Gastrocnemius medialis (tissue), 4 donors: ENCODE measurements at regions not wholly inside any gene's neighbourhood (a gene's known extent, or its start where the extent isn't known, plus 50 kb on each side); places are given as distances from the start of the nearest gene placed in this dataset.

Source experiments
- ATAC-seq, 2 donors: fragments of 150-250 bp; one replicate each; pipeline ENCODE4 v1.9.1; 2016
- DNase-seq, 2 donors: peaks; one replicate each; pipeline ENCODE4 v3.0.0-alpha.2; 2019
- H3K27ac ChIP-seq, 4 donors: fragments of 200-600 bp; sonication (generic); 1 replicate in 1 of 4; 2 replicates in 3 of 4; pipeline ENCODE4 v1.5.1; 2016 to 2018; ENCODE audit warnings: mild to moderate bottlenecking in 2 of 4, moderate library complexity in 1 of 4
- H3K27me3 ChIP-seq, 3 donors: fragments of 200-600 bp; sonication (generic) in 2 of 3; 1 replicate in 1 of 3; 2 replicates in 2 of 3; pipeline versions ENCODE4 v1.5.1 to v1.6.0; 2016 to 2019; ENCODE audit warnings: mild to moderate bottlenecking in 1 of 3, moderate library complexity in 1 of 3
- H3K36me3 ChIP-seq, 2 donors: fragments of 200-600 bp; sonication (generic) in 1 of 2; one replicate each; pipeline ENCODE4 v1.5.1; 2017 to 2018
- H3K4me1 ChIP-seq, 2 donors: fragments of 200-600 bp; sonication (generic) in 1 of 2; one replicate each; pipeline ENCODE4 v1.5.1; 2016 to 2017; ENCODE audit warnings: mild to moderate bottlenecking in 2 of 2
- H3K4me3 ChIP-seq, 4 donors: fragments of 200-600 bp; sonication (generic) in 3 of 4; 1 replicate in 1 of 4; 2 replicates in 3 of 4; pipeline ENCODE4 v1.5.1; 2016 to 2019; ENCODE audit warnings: mild to moderate bottlenecking in 2 of 4
- H3K9me3 ChIP-seq, 3 donors: fragments of 200-600 bp; sonication (generic) in 2 of 3; 1 replicate in 1 of 3; 2 replicates in 2 of 3; pipeline ENCODE4 v1.5.1; 2016 to 2019
- POLR2A ChIP-seq, 2 donors: fragments of 450-650 bp; IDR thresholded peaks; one replicate each; pipeline ENCODE4 v1.6.1; 2017; ENCODE audit warnings: antibody characterized with exemption in 2 of 2, mild to moderate bottlenecking in 2 of 2, moderate library complexity in 2 of 2
- in situ Hi-C, 4 donors: fragments of 200-750 bp; cut with MboI; loops; one replicate each; pipeline versions ENCODE4 v1.15.0 to v1.8.0; 2017; ENCODE audit warnings: low sequenced_read_pairs in 4 of 4
- intact Hi-C: fragments of 100-400 bp; cut with DNase I; formaldehyde crosslinking; loops from one replicate; pipeline ENCODE4 v1.15.1; 2023; ENCODE audit warnings: low total_unique reads
- TF ChIP-seq, protein P1 (sequence below), 5 experiments: fragments of 450-650 bp in 3 of 5; fragments of 200-600 bp in 2 of 5; sonication (generic) in 2 of 5; IDR thresholded peaks in 4 of 5; conservative IDR thresholded peaks in 1 of 5; 1 replicate in 4 of 5; 2 replicates in 1 of 5; pipeline ENCODE4 v1.5.1; 2016 to 2019; ENCODE audit warnings: antibody characterized with exemption in 5 of 5, mild to moderate bottlenecking in 3 of 5, moderate library complexity in 3 of 5

DNA sequence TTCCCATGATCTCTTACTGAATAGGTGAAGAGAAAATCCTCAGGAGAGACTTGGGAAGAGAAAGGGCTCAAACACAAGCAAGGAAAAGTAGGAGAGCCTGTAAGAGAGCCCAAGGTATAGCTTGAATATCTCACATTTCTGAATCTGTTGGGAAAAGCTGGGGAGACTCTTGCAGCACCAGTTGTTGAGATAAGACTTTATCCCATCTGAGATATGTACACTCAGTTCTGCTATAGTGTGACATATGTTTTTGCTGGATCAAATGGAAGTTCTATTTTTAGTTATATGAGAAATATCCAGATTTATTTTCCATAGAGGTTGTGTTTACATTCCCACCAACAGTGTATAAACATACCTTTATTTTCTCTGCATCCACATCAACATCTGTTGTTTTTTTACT, 246.1 kb downstream of the NDFIP2 start:
- in situ Hi-C loops = no loop called here

DNA sequence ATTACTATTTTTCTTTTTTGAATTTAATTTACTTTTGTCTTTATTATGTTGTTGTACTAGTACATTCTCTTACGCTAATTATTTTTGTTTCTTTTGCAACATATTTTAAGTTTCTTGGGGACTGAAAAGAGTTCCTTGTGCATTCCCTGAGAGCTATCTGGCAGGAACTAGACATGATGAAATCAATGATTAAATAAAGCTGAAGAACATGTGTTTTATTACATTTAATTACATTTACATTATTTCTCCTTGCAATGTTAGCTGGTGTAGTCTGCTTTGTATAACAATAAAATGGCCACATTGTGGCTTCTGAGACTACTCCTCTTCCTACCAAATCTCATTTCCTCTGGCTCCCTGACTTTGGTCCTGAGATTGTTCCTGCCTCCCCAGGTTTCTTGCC, 244.9 kb downstream of the NDFIP2 start:
- in situ Hi-C loops (no loop called here), intact Hi-C loops (no loop called here)
- Histone ChIP-seq H3K27ac (no peak overlapping the region), H3K36me3 (no peaks in the 10 kb centered on the region), H3K27me3 (no peaks in the 10 kb centered on the region), H3K4me3 (no peak overlapping the region), H3K9me3 (no peaks in the 10 kb centered on the region), H3K4me1 (peaks cover 24 to 40% of the 10 kb centered on the region in 2 donors)
- TF ChIP-seq, protein P1, sequence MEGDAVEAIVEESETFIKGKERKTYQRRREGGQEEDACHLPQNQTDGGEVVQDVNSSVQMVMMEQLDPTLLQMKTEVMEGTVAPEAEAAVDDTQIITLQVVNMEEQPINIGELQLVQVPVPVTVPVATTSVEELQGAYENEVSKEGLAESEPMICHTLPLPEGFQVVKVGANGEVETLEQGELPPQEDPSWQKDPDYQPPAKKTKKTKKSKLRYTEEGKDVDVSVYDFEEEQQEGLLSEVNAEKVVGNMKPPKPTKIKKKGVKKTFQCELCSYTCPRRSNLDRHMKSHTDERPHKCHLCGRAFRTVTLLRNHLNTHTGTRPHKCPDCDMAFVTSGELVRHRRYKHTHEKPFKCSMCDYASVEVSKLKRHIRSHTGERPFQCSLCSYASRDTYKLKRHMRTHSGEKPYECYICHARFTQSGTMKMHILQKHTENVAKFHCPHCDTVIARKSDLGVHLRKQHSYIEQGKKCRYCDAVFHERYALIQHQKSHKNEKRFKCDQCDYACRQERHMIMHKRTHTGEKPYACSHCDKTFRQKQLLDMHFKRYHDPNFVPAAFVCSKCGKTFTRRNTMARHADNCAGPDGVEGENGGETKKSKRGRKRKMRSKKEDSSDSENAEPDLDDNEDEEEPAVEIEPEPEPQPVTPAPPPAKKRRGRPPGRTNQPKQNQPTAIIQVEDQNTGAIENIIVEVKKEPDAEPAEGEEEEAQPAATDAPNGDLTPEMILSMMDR (IDR thresholded peaks at IDR 0.05 in 4 of 5, conservative IDR thresholded peaks at IDR 0.05 in 1 of 5) = no peak
- no peak for TF ChIP-seq POLR2A (IDR thresholded peaks at IDR 0.05)
- no peak for ATAC-seq
- no peak for DNase-seq

More for the DNA sequence above, 246.1 kb downstream of the NDFIP2 start:
- H3K9me3 ChIP-seq = peaks cover 0 to 4% (median 0%) of the 10 kb centered on the region in 3 donors
- no peaks in the 10 kb centered on the region for H3K27me3 ChIP-seq
- H3K4me3 ChIP-seq = no peak overlapping the region
- H3K36me3 ChIP-seq = no peaks in the 10 kb centered on the region
- intact Hi-C loops = no loop called here
- DNase-seq (no peak), ATAC-seq (no peak)
- H3K4me1 ChIP-seq = peaks cover 24 to 40% of the 10 kb centered on the region in 2 donors
- TF ChIP-seq POLR2A (IDR thresholded peaks at IDR 0.05) = no peak
- TF ChIP-seq, protein P1 (IDR thresholded peaks at IDR 0.05 in 4 of 5, conservative IDR thresholded peaks at IDR 0.05 in 1 of 5) = no peak
- H3K27ac ChIP-seq = no peak overlapping the region

DNA sequence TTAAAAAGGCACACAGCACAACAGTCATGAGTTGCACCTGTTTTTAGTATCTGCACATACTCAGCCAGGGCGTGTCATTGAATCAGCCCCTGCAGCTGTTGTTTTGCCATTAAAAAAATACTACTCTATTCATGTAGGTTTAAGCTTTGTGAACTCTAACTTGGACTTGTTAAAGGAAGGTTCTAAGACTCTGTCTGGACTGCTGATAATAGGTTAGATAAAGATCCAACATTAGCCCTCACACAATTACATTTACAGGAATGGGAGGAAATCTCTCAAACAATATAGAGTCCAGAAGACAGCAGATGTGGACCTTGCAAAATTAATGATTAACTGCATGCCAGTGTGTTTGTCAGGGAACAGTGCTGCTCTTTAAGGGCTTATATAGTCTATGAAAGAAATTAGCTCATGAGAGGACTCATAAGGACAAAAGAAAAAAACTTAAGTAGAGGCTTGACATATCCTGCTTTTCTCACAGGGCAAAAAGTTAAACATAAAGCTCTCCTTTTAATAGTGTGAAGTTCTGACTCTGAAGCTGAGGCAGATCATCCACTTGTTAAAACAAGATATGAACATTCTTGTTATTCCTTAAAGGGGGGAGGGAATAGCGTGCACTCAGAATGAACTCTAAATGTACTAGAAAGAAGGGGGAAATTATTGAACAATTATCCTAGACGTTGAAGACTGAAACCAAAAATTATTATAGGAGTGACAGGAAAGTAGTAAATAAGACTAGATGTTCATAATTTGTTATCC, 243.6 kb downstream of the NDFIP2 start:
- intact Hi-C loops = no loop called here
- Histone ChIP-seq H3K27me3 (no peaks in the 10 kb centered on the region), H3K9me3 (no peaks in the 10 kb centered on the region), H3K36me3 (no peaks in the 10 kb centered on the region), H3K4me3 (no peak overlapping the region), H3K4me1 (peaks cover 24 to 40% of the 10 kb centered on the region in 2 donors), H3K27ac (peak overlapping the region; percentile 68 to 85 (median 80))
- ATAC-seq (peak; percentile 80 to 86), DNase-seq (peak; percentile 33 to 37)
- TF ChIP-seq, protein P1 (IDR thresholded peaks at IDR 0.05 in 4 of 5, conservative IDR thresholded peaks at IDR 0.05 in 1 of 5) = no peak
- TF ChIP-seq POLR2A (IDR thresholded peaks at IDR 0.05) = no peak
- in situ Hi-C loops = no loop called here

DNA sequence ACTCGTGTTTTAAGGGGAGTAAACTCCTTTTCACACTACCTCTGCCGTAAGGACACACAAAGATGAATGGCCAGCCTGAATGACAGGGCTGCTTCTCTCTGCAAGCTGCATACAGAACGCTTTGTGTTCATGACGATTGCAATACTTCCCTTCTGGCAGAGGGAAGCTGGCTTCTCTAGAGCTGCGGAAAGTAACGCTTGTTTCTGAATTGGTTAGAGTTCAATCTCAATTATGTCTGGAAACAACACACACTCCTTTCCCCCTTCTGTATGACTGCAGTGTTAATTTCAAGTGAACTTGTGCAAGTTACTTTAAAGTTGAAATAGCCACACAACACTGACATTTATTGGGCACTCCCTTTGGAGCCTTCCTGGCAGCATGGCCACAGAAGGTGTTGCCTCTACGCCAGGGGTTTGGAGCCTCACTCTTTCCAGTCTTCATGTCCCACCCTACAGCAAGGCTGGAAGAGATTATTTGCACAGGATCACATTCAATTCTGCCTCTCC, 242.6 kb downstream of the NDFIP2 start:
- H3K27me3 ChIP-seq = no peaks in the 10 kb centered on the region
- ATAC-seq = peak; percentile 89 to 90
- H3K27ac ChIP-seq = peak overlapping the region; percentile 68 to 85 (median 80)
- intact Hi-C loops = no loop called here
- H3K9me3 ChIP-seq = no peaks in the 10 kb centered on the region
- DNase-seq = peak; percentile 38 to 42
- peaks cover 24 to 40% of the 10 kb centered on the region in 2 donors for H3K4me1 ChIP-seq
- in situ Hi-C loops = no loop called here
- TF ChIP-seq POLR2A (IDR thresholded peaks at IDR 0.05) = no peak
- TF ChIP-seq, protein P1 (IDR thresholded peaks at IDR 0.05 in 4 of 5, conservative IDR thresholded peaks at IDR 0.05 in 1 of 5) = no peak
- no peaks in the 10 kb centered on the region for H3K36me3 ChIP-seq
- H3K4me3 ChIP-seq = peak overlapping the region; percentile 14 to 35 (median 24)
